Panc1 (cell line): ENCODE measurements at regions not wholly inside any gene's neighbourhood (a gene's known extent, or its start where the extent isn't known, plus 50 kb on each side); places are given as distances from the start of the nearest gene placed in this dataset.

Source experiments
- CTCF ChIP-seq: fragments of 450-650 bp; IDR thresholded peaks from 2 replicates; pipeline ENCODE4 v1.5.1; 2017; ENCODE audit warnings: mild to moderate bottlenecking
- POLR2AphosphoS5 ChIP-seq: IDR thresholded peaks from 2 replicates; pipeline ENCODE4 v1.6.1; 2012; ENCODE audit warnings: mild to moderate bottlenecking, low read depth, low read length, moderate library complexity
- SIN3A ChIP-seq: IDR thresholded peaks from 2 replicates; pipeline ENCODE4 v1.6.1; 2012; ENCODE audit warnings: low read depth, mild to moderate bottlenecking, low read length, moderate library complexity, borderline replicate concordance; ENCODE audit not compliant: insufficient read depth
- TCF7L2 ChIP-seq: IDR thresholded peaks from 2 replicates; pipeline ENCODE4 v1.6.1; 2011; ENCODE audit warnings: mild to moderate bottlenecking, low read depth, low read length, inconsistent platforms

GRCh38 chr15:97838606-97839210 is 121.8 kb upstream of the ARRDC4 start:
- TF ChIP-seq CTCF, result no peak
- TF ChIP-seq POLR2AphosphoS5, result no peak
- TF ChIP-seq SIN3A, result no peak
- no peak for TF ChIP-seq TCF7L2
